Lower lobe of right lung (tissue), 2 donors: ENCODE measurements at regions not wholly inside any gene's neighbourhood (a gene's known extent, or its start where the extent isn't known, plus 50 kb on each side); places are given as distances from the start of the nearest gene placed in this dataset.
"Not testable (repeated sequence)": the region's sequence is repeated elsewhere in the genome, so short reads cannot be mapped to it uniquely, and the experiment has no call there.

Source experiments
- ATAC-seq, 2 donors: fragments of 200-7000 bp; cut with Tn5 transposase; one replicate each; pipeline ENCODE4 v1.9.1; 2020 to 2022; ENCODE audit warnings: mild to moderate bottlenecking in 2 of 2, moderate library complexity in 2 of 2
- DNase-seq: peaks from one replicate; pipeline ENCODE4 v3.0.0-alpha.2; 2020
- H3K27ac ChIP-seq: fragments of 200-600 bp; one replicate; pipeline ENCODE4 v1.8.0; 2022
- H3K27me3 ChIP-seq: fragments of 200-600 bp; one replicate; pipeline ENCODE4 v1.8.0; 2022; ENCODE audit warnings: low read depth
- H3K36me3 ChIP-seq: fragments of 200-600 bp; one replicate; pipeline ENCODE4 v1.8.0; 2022; ENCODE audit warnings: mild to moderate bottlenecking
- H3K4me1 ChIP-seq: fragments of 200-600 bp; one replicate; pipeline ENCODE4 v1.8.0; 2022
- H3K4me3 ChIP-seq: fragments of 200-600 bp; one replicate; pipeline ENCODE4 v1.8.0; 2022; ENCODE audit warnings: mild to moderate bottlenecking
- H3K9me3 ChIP-seq: fragments of 200-600 bp; one replicate; pipeline ENCODE4 v1.8.0; 2022
- CTCF ChIP-seq: fragments of 200-600 bp; IDR thresholded peaks from one replicate; pipeline ENCODE4 v1.8.0; 2022; ENCODE audit warnings: antibody characterized with exemption, mild to moderate bottlenecking
- intact Hi-C: fragments of 100-400 bp; cut with DNase I; formaldehyde crosslinking; loops from one replicate; pipeline ENCODE4 v1.11.0; 2022
- donor health status: DM: no; HTN: yes; CAD: no; lungs with severe emphysema.

DNA sequence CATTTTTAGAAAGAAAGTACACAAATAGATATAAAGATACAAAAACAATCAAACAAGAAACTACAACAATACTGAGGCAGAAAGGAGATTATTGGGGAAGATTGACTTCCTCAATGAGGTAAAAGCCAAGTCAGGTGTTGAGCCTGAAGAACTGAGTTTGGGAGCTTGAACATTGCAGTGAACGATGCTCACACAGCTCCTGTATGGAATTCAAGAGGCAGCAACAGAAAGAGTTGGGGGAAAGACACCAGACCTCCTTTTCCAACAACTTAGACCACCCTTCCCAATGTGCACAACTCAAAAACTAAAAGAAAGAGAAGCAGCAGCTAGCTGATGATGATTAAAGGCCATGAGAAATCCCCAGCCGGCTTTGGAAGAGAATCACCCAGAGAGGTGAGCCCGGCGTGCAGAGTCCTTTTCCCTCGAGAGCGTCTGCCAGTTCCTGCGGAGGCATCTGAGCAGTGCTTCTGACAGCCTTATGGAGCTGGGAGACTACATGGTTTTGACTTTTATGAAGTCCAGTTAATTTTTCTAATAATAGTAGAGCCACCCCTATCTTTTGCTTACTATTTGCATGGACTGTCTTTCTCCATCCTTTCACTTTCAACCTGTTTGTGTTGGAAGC is 106.9 kb upstream of the RFX8 start:
- intact Hi-C loops: no loop called here
- Histone ChIP-seq H3K36me3 (no peaks in the 10 kb centered on the region), H3K9me3 (no peaks in the 10 kb centered on the region), H3K4me3 (no peak overlapping the region), H3K27me3 (no peaks in the 10 kb centered on the region), H3K27ac (no peak overlapping the region), H3K4me1 (no peaks in the 10 kb centered on the region)
- no peak for TF ChIP-seq CTCF
- no peak for ATAC-seq
- DNase-seq: no peak

- no peak for ATAC-seq
- H3K27me3 ChIP-seq: no peaks in the 10 kb centered on the region
- H3K4me3 ChIP-seq: no peak overlapping the region
- intact Hi-C loops: no loop called here
- no peak for TF ChIP-seq CTCF
- DNase-seq: no peak
- no peaks in the 10 kb centered on the region for H3K36me3 ChIP-seq
- no peaks in the 10 kb centered on the region for H3K9me3 ChIP-seq
- H3K4me1 ChIP-seq: no peaks in the 10 kb centered on the region
- no peak overlapping the region for H3K27ac ChIP-seq
These were observed 105.6 kb upstream of the RFX8 start for GRCh38 chr2:101580528-101580927.

GRCh38 chr2:101578671-101579070 is 103.8 kb upstream of the RFX8 start:
- Histone ChIP-seq H3K4me1 (no peaks in the 10 kb centered on the region), H3K9me3 (no peaks in the 10 kb centered on the region), H3K27ac (no peak overlapping the region), H3K4me3 (no peak overlapping the region), H3K36me3 (no peaks in the 10 kb centered on the region), H3K27me3 (no peaks in the 10 kb centered on the region)
- no peak for ATAC-seq
- no peak for DNase-seq
- intact Hi-C loops: no loop called here
- no peak for TF ChIP-seq CTCF

DNA sequence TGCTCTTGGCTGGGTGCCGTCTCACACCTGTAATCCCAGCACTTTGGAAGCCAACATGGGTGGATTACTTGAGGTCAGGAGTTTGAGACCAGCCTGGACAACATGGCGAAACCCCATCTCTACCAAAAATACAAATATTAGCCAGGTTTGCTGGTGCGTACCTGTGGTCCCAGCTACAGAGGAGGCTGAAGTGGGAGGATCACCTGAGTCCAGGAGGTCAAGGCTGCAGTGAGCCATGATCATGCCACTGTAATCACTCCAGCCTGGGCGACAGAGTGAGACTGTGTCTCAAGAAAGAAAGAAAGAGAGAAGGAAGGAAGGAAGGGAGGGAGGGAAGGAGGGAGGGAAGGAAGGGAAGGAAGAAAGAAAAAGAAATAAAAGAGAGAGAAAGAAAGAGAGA is 103.2 kb upstream of the RFX8 start:
- H3K4me3 ChIP-seq, DNase-seq, intact Hi-C loops, H3K36me3 ChIP-seq, H3K9me3 ChIP-seq, H3K27me3 ChIP-seq, ATAC-seq, H3K27ac ChIP-seq, H3K4me1 ChIP-seq: not testable (repeated sequence)

GRCh38 chr2:101577173-101577572 is 102.3 kb upstream of the RFX8 start:
- H3K27me3 ChIP-seq: no peaks in the 10 kb centered on the region
- no peak overlapping the region for H3K27ac ChIP-seq
- no peaks in the 10 kb centered on the region for H3K9me3 ChIP-seq
- intact Hi-C loops: no loop called here
- TF ChIP-seq CTCF: no peak
- no peaks in the 10 kb centered on the region for H3K36me3 ChIP-seq
- no peak overlapping the region for H3K4me3 ChIP-seq
- H3K4me1 ChIP-seq: no peaks in the 10 kb centered on the region
- no peak for ATAC-seq
- no peak for DNase-seq

- no peak for ATAC-seq
- Histone ChIP-seq H3K27me3 (no peaks in the 10 kb centered on the region), H3K4me1 (no peaks in the 10 kb centered on the region), H3K9me3 (no peaks in the 10 kb centered on the region), H3K27ac (no peak overlapping the region), H3K4me3 (no peak overlapping the region), H3K36me3 (no peaks in the 10 kb centered on the region)
- DNase-seq: no peak
- TF ChIP-seq CTCF: no peak
- intact Hi-C loops: no loop called here
These were observed 99.7 kb upstream of the RFX8 start for GRCh38 chr2:101574622-101575021.
